Sigmoid colon (tissue), 3 donors: ENCODE measurements at regions not wholly inside any gene's neighbourhood (a gene's known extent, or its start where the extent isn't known, plus 50 kb on each side); places are given as distances from the start of the nearest gene placed in this dataset.
"Not testable (repeated sequence)": the region's sequence is repeated elsewhere in the genome, so short reads cannot be mapped to it uniquely, and the experiment has no call there.

ENCODE experiments used
- POLR2A ChIP-seq, 2 donors: fragments of 450-650 bp; IDR thresholded peaks; one replicate each; pipeline ENCODE4 v1.6.1; 2016; ENCODE audit warnings: antibody characterized with exemption in 2 of 2, mild to moderate bottlenecking in 2 of 2, moderate library complexity in 2 of 2
- TF ChIP-seq, protein P1 (sequence below), 4 experiments: fragments of 450-650 bp in 3 of 4; fragments of 200-600 bp in 1 of 4; IDR thresholded peaks; one replicate each; pipeline ENCODE4 v1.5.1; 2016 to 2019; ENCODE audit warnings: antibody characterized with exemption in 4 of 4, mild to moderate bottlenecking in 3 of 4, moderate library complexity in 2 of 4

DNA sequence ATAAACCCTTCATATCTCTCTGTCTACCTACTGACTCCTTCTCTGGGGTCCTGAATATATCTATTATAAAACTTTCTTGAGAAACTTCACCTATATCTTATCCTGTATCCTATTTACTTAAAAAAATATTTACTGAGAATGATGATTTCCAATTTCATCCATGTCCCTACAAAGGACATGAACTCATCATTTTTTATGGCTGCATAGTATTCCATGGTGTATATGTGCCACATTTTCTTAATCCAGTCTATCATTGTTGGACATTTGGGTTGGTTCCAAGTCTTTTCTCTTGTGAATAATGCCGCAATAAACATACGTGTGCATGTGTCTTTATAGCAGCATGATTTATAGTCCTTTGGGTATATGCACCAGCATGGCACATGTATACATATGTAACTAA is 301.7 kb upstream of the RAI14 start:
- TF ChIP-seq POLR2A (IDR thresholded peaks at IDR 0.05): not testable (repeated sequence)
- TF ChIP-seq, protein P1, sequence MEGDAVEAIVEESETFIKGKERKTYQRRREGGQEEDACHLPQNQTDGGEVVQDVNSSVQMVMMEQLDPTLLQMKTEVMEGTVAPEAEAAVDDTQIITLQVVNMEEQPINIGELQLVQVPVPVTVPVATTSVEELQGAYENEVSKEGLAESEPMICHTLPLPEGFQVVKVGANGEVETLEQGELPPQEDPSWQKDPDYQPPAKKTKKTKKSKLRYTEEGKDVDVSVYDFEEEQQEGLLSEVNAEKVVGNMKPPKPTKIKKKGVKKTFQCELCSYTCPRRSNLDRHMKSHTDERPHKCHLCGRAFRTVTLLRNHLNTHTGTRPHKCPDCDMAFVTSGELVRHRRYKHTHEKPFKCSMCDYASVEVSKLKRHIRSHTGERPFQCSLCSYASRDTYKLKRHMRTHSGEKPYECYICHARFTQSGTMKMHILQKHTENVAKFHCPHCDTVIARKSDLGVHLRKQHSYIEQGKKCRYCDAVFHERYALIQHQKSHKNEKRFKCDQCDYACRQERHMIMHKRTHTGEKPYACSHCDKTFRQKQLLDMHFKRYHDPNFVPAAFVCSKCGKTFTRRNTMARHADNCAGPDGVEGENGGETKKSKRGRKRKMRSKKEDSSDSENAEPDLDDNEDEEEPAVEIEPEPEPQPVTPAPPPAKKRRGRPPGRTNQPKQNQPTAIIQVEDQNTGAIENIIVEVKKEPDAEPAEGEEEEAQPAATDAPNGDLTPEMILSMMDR (IDR thresholded peaks at IDR 0.05): not testable (repeated sequence)
